Left colon (tissue), 2 donors: ENCODE measurements at regions not wholly inside any gene's neighbourhood (a gene's known extent, or its start where the extent isn't known, plus 50 kb on each side); places are given as distances from the start of the nearest gene placed in this dataset.
A peak's percentile ranks its signal among the peaks of the same experiment; 100 is the strongest.
"Not testable (repeated sequence)": the region's sequence is repeated elsewhere in the genome, so short reads cannot be mapped to it uniquely, and the experiment has no call there.

Experiments used
- ATAC-seq: fragments of 200-7000 bp; cut with Tn5 transposase; one replicate; pipeline ENCODE4 v1.9.1; 2020; ENCODE audit warnings: mild to moderate bottlenecking, moderate library complexity
- DNase-seq, 2 donors: peaks; one replicate each; pipeline ENCODE4 v3.0.0-alpha.2; 2020
- intact Hi-C, 2 donors: fragments of 100-400 bp; cut with DNase I in 1 of 2; cut with micrococcal nuclease in 1 of 2; formaldehyde crosslinking; loops; one replicate each; pipeline versions ENCODE4 v1.11.2 to v1.14.0; 2022; cut with DNase I, micrococcal nuclease
- donor health status: DM: no; HTN: no; CAD: no.
- donor health status: DM: yes; HTN: yes; CAD: no.

DNA sequence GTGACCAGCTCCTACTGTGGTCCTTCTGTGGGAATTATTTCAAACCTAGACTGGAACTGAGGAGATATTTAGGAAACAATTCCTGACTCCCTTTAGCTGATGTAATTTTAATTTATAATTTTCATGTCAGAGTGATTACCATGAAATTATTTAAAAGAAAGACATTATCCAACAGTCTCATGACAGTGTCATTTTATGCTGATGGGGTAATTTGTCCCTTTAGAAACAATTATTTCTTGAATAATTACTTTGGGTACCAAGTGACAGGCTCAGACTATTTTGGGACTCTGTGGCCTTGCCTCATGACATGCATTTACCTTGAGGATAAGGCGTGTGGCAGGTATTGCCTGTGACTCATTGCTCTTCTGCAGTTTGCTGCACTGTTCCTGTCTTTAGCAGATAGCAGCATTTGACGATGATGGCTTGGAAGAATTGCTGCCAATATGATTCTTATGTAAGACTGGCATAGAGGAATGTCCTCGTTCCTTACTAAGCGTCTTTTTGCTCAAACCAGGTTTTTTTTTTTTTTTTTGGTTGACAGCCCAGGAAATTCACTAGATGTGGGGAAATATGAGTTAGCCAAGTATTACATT is 206.0 kb upstream of the HMCN1 start:
- intact Hi-C loops = no loop called here
- ATAC-seq (peak; percentile 24), DNase-seq (no peak)

DNA sequence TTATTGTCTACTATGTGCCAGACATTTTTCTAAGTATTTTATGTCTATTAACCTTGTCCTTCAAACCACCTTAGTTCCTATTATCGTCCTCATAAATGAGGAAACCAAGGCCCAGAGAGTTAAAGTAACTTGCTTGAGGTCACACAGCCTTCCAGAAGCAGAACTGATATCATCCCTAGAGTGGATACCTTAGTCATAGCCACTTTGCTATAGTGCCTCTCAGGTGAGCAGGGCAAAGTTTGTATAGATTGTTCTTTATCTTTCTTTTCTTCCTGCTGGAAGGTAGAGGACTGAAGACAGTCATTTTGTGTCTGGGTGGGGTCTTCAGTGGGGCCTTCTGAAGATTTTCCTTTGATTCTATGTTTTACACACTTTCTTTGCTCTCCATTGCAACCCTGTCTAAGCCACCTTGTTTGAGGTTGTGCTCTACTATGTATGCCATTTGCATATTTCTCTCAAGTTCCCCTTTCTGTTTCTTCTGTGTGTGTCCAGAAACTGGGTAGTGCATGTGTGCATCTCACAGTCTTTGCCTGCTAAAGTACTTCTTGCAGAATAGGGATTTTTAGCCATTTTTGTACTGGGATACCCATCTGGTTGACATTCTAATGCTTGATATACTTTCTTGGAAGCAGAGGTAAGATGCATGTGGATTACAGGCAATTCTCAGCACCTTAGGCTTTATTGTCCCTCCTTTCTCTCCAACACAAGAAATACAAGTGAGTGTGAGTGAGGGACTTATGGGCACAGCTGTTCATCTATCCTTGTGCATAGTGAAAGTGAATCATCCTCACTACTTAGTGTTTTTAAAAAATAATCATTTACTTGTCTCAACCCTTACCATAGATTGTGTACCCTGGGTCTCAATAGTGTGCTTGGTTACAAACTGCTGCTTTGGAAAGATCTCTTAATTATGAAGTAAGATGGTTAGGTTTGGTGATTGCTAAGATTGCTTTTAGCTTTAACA is 207.6 kb upstream of the HMCN1 start:
- no peak for DNase-seq
- ATAC-seq = no peak
- intact Hi-C loops = no loop called here

DNA sequence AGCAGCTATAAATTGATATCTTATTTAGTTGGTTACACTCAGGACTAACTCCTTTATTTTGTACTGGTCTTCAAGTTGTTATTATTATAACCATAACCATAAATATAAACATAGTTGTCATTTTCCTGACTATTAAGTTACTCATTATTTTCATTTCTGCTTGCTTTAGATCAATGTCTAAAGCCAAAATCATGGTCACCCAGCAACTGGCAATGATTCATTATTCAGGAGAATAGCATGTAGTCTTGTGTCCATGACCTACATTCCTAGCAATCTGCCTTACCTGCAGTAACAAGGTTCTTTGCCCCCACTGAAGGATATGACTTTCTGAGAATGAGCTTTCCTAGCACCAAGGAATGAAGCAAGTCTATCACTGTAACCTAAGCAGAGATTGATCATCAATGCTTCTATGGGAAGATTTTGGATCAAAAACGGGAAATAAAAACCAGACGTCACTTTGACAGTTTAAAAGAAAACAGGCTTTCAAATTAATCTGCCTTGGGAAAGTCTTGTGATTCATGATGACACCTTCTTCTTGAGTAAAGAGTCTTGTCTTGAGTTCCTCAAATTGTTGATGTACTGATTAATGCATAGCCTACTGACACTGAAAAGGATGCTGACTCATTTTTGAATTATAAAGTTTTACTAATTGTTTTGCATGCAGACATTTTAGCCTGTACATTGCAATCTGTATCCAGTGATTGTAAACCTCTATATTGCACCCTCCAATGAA is 203.3 kb upstream of the IVNS1ABP start:
- DNase-seq (no peak), ATAC-seq (no peak)
- intact Hi-C loops = no loop called here

DNA sequence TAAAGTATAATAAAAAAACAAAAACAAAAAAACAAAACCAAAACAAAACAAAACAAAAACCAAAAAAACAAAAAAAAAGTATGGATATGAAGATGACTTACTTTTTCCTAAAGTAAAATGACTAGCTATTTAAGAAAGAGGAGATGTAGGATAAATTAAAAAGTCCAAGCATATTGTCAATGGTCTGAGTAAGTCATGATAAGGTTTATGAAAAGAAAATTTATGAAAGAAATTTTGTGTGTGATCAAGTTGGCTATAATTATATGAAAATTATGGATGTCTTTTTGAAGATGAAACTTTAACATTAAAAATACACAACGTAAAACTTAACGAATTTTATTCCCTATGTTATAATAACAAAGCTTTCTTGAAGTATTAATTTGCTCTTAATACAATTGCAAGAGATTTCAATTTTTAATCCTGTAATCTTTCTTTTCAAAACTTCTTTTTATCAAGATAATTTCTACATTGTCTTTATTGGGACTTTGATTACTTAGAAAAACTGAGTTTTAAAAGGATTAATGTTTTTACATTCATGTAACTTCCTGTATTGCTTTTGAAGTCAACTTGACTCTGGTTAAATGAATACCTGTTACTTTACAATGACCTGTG is 200.9 kb upstream of the IVNS1ABP start:
- intact Hi-C loops = no loop called here
- DNase-seq (no peak), ATAC-seq (no peak)

GRCh38 chr1:185517301-185517700 is 200.3 kb upstream of the IVNS1ABP start:
- DNase-seq, ATAC-seq, intact Hi-C loops: not testable (repeated sequence)

- intact Hi-C loops = no loop called here
- DNase-seq = no peak
- no peak for ATAC-seq
Observed at GRCh38 chr1:185515696-185516095, 198.7 kb upstream of the IVNS1ABP start.

- intact Hi-C loops = no loop called here
- peak; percentile 93 for ATAC-seq
- DNase-seq = no peak
Observed at GRCh38 chr1:185514311-185514710, 197.3 kb upstream of the IVNS1ABP start.

DNA sequence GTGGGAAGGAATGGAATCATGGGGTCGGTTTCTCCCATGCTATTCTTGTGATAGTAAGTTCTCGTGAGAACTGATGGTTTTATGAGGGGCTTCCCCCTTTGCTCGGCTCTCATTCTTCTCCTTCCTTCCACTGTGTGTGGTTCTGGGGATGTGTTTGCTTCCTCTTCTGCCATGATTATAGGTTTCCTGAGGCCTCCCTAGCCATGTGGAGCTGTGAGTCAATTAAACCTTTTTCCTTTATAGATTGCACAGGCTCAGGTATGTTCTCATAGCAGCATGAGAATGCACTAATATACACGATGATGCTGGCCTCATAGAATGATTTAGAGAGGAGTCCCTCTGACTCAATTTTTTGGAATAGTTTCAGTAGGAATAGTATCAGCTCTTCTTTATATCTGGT is 195.4 kb upstream of the IVNS1ABP start:
- intact Hi-C loops = no loop called here
- ATAC-seq (peak; percentile 54), DNase-seq (no peak)

DNA sequence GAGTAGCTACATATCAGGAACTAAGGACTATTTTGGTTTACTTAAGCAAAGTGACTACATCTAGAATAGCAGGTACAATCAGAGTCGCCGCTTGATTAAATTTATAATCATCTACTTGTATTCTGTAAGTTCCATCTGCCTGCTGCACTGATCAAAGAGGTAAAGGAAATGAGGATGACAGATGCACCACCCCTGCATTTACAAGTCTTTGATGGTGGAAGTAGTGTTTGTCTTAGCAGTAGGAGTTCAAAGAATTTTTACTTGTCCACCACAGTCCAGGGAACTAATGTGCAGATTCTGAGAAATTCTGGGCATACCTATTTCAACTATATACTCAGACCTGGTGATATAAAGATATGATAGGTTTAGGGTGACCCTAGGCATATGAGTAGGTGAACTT is 184.1 kb upstream of the IVNS1ABP start:
- no peak for ATAC-seq
- intact Hi-C loops = no loop called here
- DNase-seq = no peak

DNA sequence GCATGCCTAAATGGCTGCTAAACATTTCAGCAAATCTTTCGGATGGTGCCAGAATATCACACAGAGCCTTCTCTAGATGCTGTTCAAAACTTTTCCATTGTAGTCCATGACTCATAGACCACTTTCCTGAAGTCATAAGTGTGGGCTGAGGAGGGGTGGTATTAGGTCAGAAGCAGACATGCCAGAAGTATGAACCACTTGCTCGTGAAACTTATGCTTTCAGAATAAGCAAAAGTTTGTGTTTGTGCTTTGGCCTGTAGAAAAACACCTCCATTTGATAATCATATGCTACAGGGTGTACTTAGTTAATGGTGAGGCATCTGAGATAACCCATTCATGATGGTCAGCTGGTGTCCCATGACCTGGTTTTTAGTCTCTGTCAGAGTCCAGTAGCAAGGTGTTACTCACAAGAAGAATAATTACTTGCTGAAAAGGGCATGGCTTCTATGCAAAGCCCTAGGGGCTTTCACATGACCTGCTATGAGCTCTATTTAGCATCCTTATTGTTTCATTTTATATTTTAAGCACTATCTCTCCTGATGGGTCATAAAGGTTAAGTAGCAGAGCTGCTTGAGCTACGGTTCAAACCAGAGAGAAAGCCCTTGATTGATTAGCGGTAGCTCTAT is 183.1 kb upstream of the IVNS1ABP start:
- DNase-seq (no peak), ATAC-seq (no peak)
- intact Hi-C loops = no loop called here

DNA sequence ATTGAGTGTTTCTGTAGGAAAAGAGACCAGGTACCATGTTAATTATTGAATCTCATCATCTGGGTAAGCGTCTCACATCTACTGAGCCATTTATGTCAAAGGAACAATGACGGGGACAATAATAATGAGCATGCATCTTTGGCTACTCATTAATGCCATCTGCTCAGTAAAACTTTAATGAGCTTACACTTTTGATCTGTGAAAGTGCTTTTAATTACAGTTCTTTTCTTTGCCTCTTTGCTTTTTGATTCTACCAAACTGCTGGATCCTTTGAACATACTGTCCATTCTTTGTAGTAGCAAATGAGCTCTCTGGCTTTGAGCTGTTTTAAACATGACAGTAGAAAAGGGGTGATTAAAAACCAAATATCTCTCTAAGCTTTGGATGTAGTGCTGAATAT is 181.2 kb upstream of the IVNS1ABP start:
- DNase-seq (no peak), ATAC-seq (no peak)
- intact Hi-C loops = no loop called here

DNA sequence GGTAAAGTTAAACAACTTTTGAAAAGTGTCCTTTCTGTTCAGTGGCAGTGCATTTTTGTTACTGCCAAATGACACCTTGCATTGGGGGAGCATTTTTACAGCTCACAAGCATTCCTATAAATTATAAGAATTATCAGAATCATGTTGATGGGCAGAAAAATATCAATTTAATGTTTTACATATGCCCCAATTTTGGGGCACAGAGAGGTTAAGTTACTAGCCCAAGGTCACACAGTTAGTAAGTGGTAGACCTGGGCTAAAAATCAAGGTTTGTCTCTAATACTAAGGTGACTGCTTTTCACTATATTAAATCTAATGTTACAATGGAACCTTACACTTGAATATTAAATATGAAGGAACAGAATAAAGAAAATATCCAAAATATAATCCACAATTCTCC is 180.1 kb upstream of the IVNS1ABP start:
- intact Hi-C loops = no loop called here
- no peak for ATAC-seq
- no peak for DNase-seq

- intact Hi-C loops = no loop called here
- no peak for ATAC-seq
- DNase-seq = no peak
Observed at GRCh38 chr1:185495898-185496297, 178.9 kb upstream of the IVNS1ABP start.

DNA sequence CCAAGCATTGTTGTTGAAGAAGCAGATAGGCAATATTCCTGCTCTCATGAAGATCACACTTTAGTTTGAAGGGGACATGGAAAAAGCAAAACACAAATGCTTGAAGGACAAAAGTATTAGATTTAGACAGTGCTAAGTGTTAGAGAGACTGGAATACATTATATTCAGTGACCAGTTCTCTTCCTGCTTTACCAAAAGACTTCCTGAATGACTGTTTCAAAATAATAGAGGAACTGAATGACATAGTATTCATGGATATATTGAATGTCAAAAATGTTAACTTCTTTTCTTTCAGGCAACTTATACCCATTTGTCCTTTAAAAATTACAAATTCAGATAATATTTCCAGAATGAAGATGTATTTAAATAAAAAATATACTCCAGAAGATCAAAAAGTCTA is 178.0 kb upstream of the IVNS1ABP start:
- intact Hi-C loops = no loop called here
- no peak for DNase-seq
- no peak for ATAC-seq

DNA sequence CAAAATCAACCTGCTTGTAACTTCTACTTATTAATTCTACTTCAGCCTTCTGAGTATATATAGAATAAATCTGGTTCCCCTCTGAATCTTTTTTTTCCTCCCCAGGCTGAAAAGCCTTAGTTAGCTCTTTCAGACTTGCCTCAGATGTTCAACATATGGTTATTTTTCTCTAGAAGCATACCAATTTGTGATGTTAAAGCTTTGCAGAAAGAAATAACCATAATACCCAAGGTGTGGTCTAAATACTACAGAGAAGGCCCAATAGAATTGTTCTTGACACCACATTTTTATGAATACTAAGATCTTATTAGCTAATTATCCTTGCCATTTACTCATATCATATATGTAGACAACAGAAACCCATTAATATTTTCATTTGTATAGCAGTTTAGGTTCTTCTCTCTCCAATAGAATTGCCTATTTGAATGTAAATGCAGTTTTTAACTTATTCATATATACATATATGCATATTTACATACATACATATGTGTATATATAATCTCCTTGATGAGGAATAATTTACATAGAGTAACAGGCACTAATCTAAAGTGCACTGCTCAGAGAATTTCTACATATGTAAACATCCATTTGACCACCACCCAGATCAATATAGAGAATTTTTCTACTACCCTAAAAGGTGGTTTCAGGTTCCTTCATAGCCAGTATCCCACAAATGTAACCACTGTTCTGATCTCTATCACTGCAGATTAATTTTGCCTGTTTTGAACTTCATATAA is 175.2 kb upstream of the IVNS1ABP start:
- ATAC-seq (no peak), DNase-seq (no peak)
- intact Hi-C loops = no loop called here

GRCh38 chr1:185491604-185492003 is 174.6 kb upstream of the IVNS1ABP start:
- ATAC-seq (peak; percentile 6), DNase-seq (no peak)
- intact Hi-C loops = no loop called here

DNA sequence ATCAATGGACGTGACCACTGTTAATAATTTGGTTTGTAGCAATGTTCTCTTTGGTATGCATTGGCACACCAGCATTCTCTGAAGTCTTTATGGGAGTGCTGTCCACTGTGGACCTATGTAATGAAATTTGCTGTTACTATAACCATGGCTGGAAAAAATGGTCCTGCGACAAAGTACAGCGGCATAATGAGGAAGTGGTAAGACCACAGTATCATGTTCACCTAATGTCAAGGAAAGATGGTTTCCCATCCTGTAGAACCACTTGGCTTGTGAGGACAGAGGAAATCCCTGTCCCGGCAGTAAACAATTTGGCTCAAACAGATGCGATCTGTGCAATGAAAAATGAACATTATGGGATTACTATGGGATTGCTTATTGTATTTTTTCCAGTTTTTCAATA is 173.9 kb upstream of the IVNS1ABP start:
- DNase-seq = no peak
- intact Hi-C loops = no loop called here
- no peak for ATAC-seq

DNA sequence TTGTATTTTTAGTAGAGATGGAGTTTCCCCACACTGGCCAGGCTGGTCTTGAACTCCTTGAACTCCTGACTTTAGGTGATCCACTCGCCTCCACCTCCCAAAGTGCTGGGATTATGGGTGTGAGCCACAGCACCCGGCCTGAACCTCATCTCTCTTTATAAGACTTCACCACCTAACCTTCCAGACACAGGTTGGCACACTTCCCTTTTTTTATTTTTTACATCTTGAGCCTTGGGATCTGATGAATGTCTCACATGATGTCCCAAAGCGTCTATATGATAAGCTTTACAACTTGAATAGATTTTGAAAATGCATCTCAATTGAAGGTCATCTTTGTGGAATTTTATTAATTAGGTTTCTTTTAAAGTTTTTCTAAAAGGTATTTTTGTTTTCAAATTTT is 172.4 kb upstream of the IVNS1ABP start:
- ATAC-seq = peak; percentile 14
- no peak for DNase-seq
- intact Hi-C loops = no loop called here
